ENCODE measurements at regions not wholly inside any gene's neighbourhood (a gene's known extent, or its start where the extent isn't known, plus 50 kb on each side); places are given as distances from the start of the nearest gene placed in this dataset.
"Not testable (repeated sequence)": the region's sequence is repeated elsewhere in the genome, so short reads cannot be mapped to it uniquely, and the experiment has no call there.

- H3K4me3 ChIP-seq (ENCODE audit: control insufficient read depth, low read depth, low read length): no peak overlapping the region
- TF ChIP-seq CTCF (IDR thresholded peaks at IDR 0.05; ENCODE audit: control insufficient read depth, insufficient read depth, low read depth, low read length, missing control alignments): no peak
- no peak for DNase-seq (ENCODE audit: low read depth)
Measured at GRCh38 chr22:49657974-49658590, 169.6 kb downstream of the BRD1 start.

GRCh38 chr22:49657275-49657973 is 170.2 kb downstream of the BRD1 start:
- DNase-seq (ENCODE audit: low read depth): no peak
- TF ChIP-seq CTCF (IDR thresholded peaks at IDR 0.05; ENCODE audit: control insufficient read depth, insufficient read depth, low read depth, low read length, missing control alignments): no peak
- H3K4me3 ChIP-seq (ENCODE audit: control insufficient read depth, low read depth, low read length): no peak overlapping the region

- not testable (repeated sequence) for H3K4me3 ChIP-seq (ENCODE audit: control insufficient read depth, low read depth, low read length); DNase-seq (ENCODE audit: low read depth)
Measured at GRCh38 chr22:49656883-49657274, 170.8 kb downstream of the BRD1 start.

GRCh38 chr22:49656291-49656851 is 171.3 kb downstream of the BRD1 start:
- no peak overlapping the region for H3K4me3 ChIP-seq (ENCODE audit: control insufficient read depth, low read depth, low read length)
- no peak for DNase-seq (ENCODE audit: low read depth)

GRCh38 chr22:49655168-49655812 is 172.4 kb downstream of the BRD1 start:
- no peak for DNase-seq (ENCODE audit: low read depth)
- TF ChIP-seq CTCF (IDR thresholded peaks at IDR 0.05; ENCODE audit: control insufficient read depth, insufficient read depth, low read depth, low read length, missing control alignments): no peak
- H3K4me3 ChIP-seq (ENCODE audit: control insufficient read depth, low read depth, low read length): no peak overlapping the region

More at GRCh38 chr22:49656291-49656851, 171.3 kb downstream of the BRD1 start:
- TF ChIP-seq CTCF (IDR thresholded peaks at IDR 0.05; ENCODE audit: control insufficient read depth, insufficient read depth, low read depth, low read length, missing control alignments): no peak

GRCh38 chr22:49650336-49651241 is 177.1 kb downstream of the BRD1 start:
- no peak for TF ChIP-seq CTCF (IDR thresholded peaks at IDR 0.05; ENCODE audit: control insufficient read depth, insufficient read depth, low read depth, low read length, missing control alignments)
- H3K4me3 ChIP-seq (ENCODE audit: control insufficient read depth, low read depth, low read length): no peak overlapping the region
- no peak for DNase-seq (ENCODE audit: low read depth)

Measured in AG09309 (cell line).